ENCODE measurements at regions not wholly inside any gene's neighbourhood (a gene's known extent, or its start where the extent isn't known, plus 50 kb on each side); places are given as distances from the start of the nearest gene placed in this dataset.

- TF ChIP-seq, protein P1, sequence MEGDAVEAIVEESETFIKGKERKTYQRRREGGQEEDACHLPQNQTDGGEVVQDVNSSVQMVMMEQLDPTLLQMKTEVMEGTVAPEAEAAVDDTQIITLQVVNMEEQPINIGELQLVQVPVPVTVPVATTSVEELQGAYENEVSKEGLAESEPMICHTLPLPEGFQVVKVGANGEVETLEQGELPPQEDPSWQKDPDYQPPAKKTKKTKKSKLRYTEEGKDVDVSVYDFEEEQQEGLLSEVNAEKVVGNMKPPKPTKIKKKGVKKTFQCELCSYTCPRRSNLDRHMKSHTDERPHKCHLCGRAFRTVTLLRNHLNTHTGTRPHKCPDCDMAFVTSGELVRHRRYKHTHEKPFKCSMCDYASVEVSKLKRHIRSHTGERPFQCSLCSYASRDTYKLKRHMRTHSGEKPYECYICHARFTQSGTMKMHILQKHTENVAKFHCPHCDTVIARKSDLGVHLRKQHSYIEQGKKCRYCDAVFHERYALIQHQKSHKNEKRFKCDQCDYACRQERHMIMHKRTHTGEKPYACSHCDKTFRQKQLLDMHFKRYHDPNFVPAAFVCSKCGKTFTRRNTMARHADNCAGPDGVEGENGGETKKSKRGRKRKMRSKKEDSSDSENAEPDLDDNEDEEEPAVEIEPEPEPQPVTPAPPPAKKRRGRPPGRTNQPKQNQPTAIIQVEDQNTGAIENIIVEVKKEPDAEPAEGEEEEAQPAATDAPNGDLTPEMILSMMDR (conservative IDR thresholded peaks at IDR 0.05; ENCODE audit: low read depth, low read length) = no peak
- TF ChIP-seq USF2 (IDR thresholded peaks at IDR 0.05; ENCODE audit: low read depth, low read length) = no peak
- TF ChIP-seq, protein P2, sequence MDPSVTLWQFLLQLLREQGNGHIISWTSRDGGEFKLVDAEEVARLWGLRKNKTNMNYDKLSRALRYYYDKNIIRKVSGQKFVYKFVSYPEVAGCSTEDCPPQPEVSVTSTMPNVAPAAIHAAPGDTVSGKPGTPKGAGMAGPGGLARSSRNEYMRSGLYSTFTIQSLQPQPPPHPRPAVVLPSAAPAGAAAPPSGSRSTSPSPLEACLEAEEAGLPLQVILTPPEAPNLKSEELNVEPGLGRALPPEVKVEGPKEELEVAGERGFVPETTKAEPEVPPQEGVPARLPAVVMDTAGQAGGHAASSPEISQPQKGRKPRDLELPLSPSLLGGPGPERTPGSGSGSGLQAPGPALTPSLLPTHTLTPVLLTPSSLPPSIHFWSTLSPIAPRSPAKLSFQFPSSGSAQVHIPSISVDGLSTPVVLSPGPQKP (IDR thresholded peaks at IDR 0.05; ENCODE audit: borderline replicate concordance, low read depth, low read length) = no peak
These were observed 173.3 kb downstream of the FGF18 start for GRCh38 chr5:171592736-171593135.
